NCI-H69 (cell line): ENCODE measurements at regions not wholly inside any gene's neighbourhood (a gene's known extent, or its start where the extent isn't known, plus 50 kb on each side); places are given as distances from the start of the nearest gene placed in this dataset.

Source experiments
- DNase-seq: peaks from one replicate; lab custom pipeline; 2025; lab: John Stamatoyannopoulos, UW

- no peak for DNase-seq
Observed at GRCh38 chr3:124442463-124442862, 287.8 kb upstream of the UMPS start.

- DNase-seq, result no peak
Observed at GRCh38 chr3:124443446-124443845, 286.8 kb upstream of the UMPS start.

DNA sequence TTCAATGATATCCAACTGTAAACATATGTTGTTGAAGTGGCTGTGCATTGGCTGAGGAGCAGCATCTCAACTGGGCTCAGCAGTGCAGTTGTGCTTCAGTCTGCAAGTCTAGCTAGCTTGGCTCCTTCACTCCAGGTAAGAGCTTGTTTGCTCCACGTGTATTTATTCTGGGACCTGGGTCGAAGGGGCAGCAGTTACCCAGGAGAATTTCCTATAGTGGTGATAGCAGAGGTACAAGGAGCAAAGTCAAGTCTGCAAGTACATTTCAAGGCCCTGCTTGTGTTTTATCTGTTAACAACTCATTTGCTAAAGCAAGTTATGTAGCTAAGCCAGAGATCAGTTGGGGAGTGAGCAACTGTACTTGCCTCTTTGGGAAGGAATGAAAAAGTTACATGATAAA, 286.2 kb upstream of the UMPS start:
- DNase-seq, result no peak

DNA sequence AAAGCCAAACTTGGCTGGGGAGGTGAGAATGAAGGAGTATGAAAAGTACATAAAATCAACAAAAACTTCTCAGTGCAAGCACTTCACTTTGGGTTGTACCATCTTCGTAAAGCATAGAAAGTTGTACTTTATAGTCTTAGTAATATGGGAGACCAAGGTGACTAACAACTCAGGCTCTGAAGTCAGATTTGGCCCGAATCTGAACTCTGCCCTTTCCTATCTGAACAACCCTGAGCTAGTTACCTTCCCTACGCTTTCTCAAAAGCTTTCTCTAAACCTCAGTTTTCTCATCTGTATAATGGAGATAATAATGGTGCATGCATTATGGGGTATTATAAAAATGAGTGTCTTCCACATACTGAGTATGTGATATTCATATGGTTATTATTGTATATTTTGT, 285.4 kb upstream of the UMPS start:
- DNase-seq, result no peak

GRCh38 chr3:124447845-124448244, 282.4 kb upstream of the UMPS start:
- no peak for DNase-seq

GRCh38 chr3:124448954-124449353, 281.3 kb upstream of the UMPS start:
- no peak for DNase-seq

DNA sequence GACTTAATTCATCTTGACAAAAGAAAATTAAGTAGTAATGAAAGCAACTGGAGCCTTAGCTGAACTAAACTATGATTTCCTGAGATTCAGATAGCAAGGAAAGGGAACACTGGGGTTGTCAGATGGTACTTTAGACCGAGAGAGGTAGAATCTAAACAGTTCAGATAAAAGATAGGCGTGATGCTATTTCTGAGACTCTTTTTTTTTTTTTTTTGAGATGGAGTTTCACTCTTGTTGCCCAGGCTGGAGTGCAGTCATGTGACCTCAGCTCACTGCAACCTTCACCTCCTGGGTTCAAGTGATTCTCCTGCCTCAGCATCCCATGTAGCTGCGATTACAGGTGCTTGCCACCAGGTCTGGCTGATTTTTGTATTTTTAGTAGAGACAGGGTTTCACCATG, 279.9 kb upstream of the UMPS start:
- no peak for DNase-seq

- no peak for DNase-seq
Observed at GRCh38 chr3:124451630-124452317, 278.5 kb upstream of the UMPS start.

GRCh38 chr3:124453189-124453588, 277.1 kb upstream of the UMPS start:
- DNase-seq, result no peak

DNA sequence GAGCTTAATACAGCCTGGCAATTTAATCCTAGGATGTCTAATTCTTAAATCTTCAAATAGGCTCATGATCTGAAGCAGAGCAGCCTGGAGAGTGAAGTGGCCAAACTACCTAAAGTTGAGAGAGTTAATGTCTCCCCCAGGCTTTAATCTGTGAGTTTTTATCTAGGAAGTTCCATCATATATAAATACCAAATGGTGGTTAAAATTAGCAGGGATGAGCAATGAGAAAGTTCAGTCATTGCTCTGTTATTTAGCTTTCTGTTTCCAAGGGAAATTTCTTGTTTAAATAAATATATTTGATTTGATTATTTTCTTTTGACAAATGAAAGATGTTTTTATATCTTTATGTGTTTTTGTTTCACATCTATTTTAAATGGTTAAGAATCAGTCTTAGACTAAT, 274.4 kb upstream of the UMPS start:
- DNase-seq, result no peak

DNA sequence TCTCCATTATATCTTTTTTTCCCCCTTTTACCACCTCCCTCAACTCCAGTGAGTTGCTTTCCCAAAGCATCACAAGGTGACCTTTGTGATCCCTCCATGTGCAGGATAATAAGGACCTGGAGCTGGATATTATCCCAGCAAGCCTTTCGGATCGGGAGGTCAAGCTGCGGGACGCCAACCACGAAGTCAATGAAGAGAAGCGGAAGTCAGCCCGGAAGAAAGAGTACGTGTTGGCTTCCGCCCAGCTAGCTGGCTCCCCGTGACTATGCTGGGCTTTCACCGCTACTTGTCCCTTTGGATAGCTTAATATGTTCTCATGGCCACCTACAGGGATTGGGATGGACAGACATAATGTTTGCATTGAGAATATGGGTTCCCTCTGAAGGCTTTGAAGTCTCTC, 273.7 kb upstream of the UMPS start:
- no peak for DNase-seq

DNA sequence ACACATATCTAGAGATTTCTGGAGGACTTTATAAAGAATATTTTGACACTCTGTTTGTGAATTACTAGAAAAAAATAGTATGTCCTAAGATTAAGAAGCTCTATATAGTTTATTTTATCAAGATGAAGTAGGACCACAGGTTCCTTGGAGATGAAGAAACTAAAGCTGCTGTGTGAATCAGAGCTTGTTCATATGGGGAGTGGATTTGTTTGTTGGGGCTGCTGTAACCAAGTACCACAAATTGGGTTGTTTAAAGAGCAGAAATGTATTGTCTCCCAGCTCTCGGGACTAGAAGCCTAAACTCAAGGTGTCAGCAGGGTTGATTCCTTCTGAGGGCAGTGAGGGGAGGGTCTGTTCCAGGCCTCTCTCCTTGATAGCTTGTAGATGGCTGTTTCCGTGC, 270.6 kb upstream of the UMPS start:
- DNase-seq, result no peak

DNA sequence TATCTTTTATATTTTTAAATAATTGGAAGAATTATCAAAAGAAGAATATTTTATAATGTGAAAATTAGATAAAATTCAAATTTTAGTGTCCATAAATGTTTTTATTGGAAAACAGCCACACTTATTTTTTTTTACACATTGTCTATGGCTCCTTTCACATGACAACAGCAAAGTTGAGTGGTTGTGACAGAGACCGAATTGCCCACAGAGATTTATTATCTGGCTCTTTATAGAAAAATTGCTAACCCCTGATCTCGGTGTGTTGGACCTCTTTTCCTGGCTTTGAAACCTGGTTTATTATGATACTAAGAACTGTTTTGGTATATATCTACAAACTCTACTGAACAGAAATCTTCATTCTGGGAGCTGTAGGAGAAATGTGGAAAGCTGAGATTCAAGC, 269.1 kb upstream of the UMPS start:
- no peak for DNase-seq

DNA sequence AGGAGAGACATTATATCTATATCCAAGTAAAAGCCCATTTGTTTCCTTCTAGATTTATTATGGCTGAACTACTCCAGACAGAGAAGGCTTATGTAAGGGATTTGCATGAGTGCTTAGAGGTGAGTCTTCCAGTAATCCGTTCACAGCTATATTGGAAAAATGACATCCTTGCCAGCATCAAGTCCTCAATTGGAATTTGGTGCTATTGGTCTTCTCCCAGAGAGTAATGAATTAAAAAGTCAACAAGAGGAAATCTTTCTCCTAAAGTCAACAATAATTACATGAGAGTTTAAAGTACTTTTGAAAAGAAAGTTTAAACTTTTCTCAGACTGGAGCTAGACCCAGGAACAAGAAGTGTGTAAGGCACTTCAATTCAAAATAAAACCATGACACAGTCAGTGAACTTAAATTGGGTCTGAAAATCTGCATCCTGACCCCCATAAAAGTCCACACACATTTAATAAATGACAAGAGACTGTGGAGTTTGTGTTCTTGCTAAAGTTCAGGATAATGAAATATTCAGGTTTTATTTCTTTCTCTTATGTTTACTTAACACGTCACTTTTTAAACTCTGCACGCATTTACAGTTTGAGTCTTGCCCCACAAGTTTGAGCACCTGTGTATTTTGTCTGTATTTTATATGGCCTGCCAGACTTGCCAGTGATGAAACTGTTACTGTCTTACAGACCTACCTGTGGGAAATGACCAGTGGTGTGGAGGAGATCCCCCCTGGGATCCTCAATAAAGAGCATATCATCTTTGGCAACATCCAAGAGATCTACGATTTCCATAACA, 268.2 kb upstream of the UMPS start:
- DNase-seq, result no peak

DNA sequence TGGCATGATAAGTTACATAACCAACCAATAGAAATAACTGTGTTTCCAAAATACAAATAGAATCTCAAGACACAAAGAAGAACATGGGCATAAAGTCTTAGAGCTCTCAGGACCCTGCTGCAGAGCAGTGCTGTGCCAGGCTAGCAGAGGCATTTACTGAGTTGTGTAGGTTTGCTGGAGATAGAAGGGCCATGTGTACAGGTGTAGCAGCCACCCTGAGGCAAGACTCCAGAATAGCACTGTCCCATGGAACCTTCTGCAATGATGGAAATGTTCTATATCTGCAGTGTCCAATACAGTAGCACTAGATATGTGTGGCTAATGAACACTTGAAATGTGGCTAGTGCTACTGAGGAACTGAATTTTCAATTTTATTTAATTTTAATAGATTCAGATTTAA, 267.0 kb upstream of the UMPS start:
- no peak for DNase-seq

GRCh38 chr3:124467980-124468902, 262.0 kb upstream of the UMPS start:
- peak; percentile 55 for DNase-seq

- no peak for DNase-seq
Observed at GRCh38 chr3:124469555-124469954, 260.7 kb upstream of the UMPS start.

- DNase-seq, result no peak
Observed at GRCh38 chr3:124478830-124479229, 251.4 kb upstream of the UMPS start.

DNA sequence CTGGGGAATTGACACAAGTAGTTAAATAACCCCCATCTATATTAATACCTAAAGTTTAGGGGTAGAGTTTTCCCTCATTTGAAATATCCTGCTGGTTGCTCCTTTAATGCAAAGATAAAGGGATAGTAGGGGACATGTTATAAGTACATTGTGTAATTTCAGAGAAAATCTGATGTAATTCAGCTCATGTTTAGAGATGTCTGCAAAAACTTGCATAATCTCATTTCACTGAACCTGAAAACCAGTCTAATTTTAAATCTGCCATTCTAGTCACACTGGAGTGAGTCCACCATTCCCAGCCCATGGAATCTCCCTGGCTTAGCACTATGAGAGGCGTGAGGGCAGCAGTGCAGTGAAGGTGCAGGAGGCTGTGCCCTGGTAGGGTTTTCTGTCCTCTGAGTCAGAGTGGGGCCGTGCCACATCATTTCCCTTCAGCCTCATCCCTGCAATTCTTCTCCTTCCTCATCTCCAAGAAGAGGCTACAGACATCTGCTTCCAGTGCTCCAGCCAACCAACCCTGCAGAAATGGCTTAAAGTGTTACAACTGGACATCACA, 246.3 kb upstream of the UMPS start:
- no peak for DNase-seq

DNA sequence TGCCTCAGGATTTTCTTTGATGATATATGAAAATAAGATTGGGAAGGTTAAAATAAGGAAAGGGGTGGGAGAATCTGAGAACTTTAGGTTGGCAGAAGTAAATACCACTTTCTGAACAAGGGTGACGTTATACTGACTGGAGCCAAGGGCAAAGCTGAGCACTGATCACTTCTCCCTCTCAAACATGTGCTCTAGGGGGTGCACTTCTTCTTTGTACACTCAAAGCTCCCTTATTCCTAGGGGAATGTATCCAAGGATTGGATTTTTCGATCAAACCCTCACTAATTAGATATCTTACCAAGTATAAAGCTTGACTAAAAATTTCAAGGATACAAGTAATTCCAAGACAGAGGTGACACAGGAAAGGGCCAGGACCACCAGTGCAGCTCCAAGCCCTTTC, 243.9 kb upstream of the UMPS start:
- peak; percentile 5 for DNase-seq

DNA sequence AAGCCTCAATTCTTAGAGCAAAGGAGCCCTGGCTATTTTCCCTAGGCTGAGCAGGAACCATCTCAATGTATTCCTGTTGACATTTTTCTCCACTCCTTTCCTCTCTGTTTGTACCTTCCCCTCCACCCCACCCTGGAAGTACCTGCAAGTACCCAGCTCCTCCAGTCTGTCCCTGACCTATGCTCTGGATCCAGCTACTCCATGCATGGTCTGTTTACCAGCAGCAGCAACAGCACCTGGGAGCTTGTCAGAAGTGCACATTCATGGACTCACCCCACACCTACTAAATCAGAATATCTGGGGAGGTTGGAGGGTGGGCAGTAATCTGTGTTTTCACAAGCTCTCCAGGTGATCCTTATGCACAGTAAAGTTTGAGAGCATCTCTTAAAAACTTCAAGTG, 240.7 kb upstream of the UMPS start:
- DNase-seq, result no peak

DNA sequence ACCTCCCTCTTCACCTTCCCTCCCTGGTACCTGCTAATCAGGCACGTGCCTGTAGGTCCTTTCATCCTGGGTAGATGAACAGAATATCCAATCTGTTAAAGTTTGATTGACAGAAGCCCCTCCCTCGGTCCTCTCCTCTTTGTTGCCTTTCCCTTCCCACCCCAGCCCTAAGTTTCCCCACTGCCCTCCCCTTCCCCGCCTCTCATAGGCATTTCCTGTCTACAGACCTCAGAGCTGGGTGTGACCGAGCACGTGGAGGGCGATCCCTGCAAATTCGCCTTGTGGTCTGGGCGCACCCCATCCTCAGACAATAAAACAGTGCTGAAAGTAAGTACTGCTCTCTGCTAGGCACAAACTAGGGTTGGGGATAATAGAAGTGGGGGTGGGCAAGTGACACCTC, 239.2 kb upstream of the UMPS start:
- DNase-seq, result no peak
